Lower leg skin (tissue), 3 donors: ENCODE measurements at regions not wholly inside any gene's neighbourhood (a gene's known extent, or its start where the extent isn't known, plus 50 kb on each side); places are given as distances from the start of the nearest gene placed in this dataset.

Experiments
- CTCF ChIP-seq, 3 donors: fragments of 450-650 bp; IDR thresholded peaks; one replicate each; pipeline ENCODE4 v1.5.1; 2016; ENCODE audit warnings: antibody characterized with exemption in 3 of 3, mild to moderate bottlenecking in 3 of 3, moderate library complexity in 2 of 3
- POLR2A ChIP-seq, 2 donors: fragments of 450-650 bp; IDR thresholded peaks; one replicate each; pipeline ENCODE4 v1.6.1; 2016 to 2017; ENCODE audit warnings: antibody characterized with exemption in 2 of 2, mild to moderate bottlenecking in 1 of 2, moderate library complexity in 1 of 2

DNA sequence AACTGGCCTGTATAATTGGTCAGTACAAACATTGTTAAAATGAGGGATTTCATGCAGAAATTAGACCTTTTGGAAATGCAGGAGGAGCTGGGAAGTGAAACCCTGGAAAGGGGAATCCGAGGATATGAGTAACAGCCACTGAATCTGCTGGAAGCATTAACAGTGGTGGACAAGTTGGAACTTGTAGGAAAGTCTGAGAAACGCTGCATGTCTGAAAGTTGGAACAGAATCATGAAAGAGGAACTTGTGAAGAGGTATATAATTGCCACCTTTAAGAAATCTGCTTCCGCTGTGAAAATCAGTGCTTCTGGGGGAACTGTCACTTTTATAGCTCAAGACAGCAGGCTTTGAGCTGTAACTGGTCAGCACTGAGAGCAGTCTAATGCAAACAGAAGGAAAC, 716.5 kb upstream of the PRR20A start:
- TF ChIP-seq CTCF (IDR thresholded peaks at IDR 0.05): no peak
- no peak for TF ChIP-seq POLR2A (IDR thresholded peaks at IDR 0.05)
